Activated T-cell treated with anti-CD3 and anti-CD28 coated beads, Interleukin-2, amount 50 U/mL, for 4 hours (primary cell): ENCODE measurements at regions not wholly inside any gene's neighbourhood (a gene's known extent, or its start where the extent isn't known, plus 50 kb on each side); places are given as distances from the start of the nearest gene placed in this dataset.

Source experiments
- ATAC-seq, 2 donors: fragments of 200-7000 bp; cut with Tn5 transposase; one replicate each; pipeline ENCODE4 v1.10.0; 2021
- DNase-seq: peaks from one replicate; pipeline ENCODE4 v3.0.0-alpha.2; 2020
- H3K27me3 Mint-ChIP-seq: one replicate; pipeline ENCODE4 v1.8.0; 2021; ENCODE audit warnings: low read depth, mixed read lengths
- H3K36me3 Mint-ChIP-seq: one replicate; pipeline ENCODE4 v1.8.0; 2022; ENCODE audit warnings: mixed read lengths; ENCODE audit not compliant: insufficient read depth
- H3K4me1 Mint-ChIP-seq: one replicate; pipeline ENCODE4 v1.8.0; 2021; ENCODE audit warnings: low read depth, mixed read lengths
- H3K4me3 Mint-ChIP-seq: one replicate; pipeline ENCODE4 v1.8.0; 2021; ENCODE audit warnings: mild to moderate bottlenecking, moderate library complexity, mixed read lengths
- H3K9me3 Mint-ChIP-seq: one replicate; pipeline ENCODE4 v1.8.0; 2021; ENCODE audit warnings: mixed read lengths

DNA sequence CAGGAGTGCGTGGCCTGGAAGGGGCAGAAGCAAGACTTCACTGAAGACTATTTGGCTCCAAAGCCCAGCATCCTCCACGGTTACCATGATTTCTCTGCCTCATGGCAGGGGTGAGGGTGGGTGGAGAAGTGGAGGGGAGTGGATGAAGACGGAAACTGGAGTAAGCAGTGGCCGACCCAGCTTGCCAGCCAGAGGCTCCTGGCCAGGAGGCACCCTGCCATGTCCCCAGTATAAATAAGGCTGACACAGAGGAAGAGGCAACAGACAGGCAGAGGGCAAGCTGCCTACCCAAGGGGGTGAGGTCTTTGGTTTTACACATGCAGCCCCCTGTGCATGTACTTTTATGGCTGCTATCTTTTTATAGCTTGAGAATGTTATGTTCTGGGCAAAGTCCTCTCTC lies 102.6 kb upstream of the TBX20 start:
- DNase-seq = no peak
- H3K36me3 Mint-ChIP-seq = no peaks in the 10 kb centered on the region
- H3K4me3 Mint-ChIP-seq = no peak overlapping the region
- ATAC-seq = no peak
- no peaks in the 10 kb centered on the region for H3K4me1 Mint-ChIP-seq
- peaks cover 5% of the 10 kb centered on the region for H3K27me3 Mint-ChIP-seq
- H3K9me3 Mint-ChIP-seq = no peaks in the 10 kb centered on the region

DNA sequence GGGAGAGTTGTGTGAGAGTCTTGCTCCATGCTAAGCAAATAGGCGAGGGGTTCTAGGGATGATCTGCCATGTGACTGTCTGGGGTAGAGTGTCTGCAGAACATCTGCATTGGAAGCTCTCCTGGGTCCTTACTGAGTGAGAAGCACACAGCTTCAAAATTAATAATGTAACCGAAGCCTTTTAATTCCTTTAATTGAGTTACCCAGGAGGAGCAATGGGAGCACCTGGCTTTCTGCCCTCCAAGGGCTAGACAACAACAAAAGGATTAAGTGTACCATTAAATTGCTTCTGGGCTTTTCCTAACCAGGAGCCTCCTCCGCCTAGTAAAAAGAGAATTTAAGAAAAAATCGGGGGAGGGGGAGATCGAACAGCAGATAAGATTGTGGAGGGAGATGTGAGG lies 102.0 kb upstream of the TBX20 start:
- ATAC-seq (no peak), DNase-seq (no peak)
- Mint-ChIP-seq H3K36me3 (no peaks in the 10 kb centered on the region), H3K4me3 (no peak overlapping the region), H3K27me3 (peaks cover 5% of the 10 kb centered on the region), H3K9me3 (no peaks in the 10 kb centered on the region), H3K4me1 (no peaks in the 10 kb centered on the region)

DNA sequence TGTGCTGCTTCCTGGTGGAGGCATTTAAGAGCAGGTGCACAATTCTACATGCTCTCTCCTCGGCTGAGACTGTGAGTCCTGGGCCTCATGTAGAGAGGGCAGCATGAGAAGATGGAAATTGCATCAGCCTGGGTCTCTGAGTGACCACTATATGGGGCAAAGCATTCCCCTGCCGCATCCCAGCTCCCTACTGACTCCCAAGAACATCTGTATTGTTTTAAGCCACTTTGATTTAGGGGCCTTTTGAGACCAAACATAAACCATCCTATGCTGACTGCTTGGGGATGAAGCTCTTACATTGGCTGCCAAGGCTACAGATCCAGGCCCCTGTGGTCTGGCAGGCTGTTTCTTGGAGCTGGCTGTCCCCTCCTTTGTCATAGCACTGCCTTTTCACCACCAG lies 101.3 kb upstream of the TBX20 start:
- no peak overlapping the region for H3K4me3 Mint-ChIP-seq
- peaks cover 5% of the 10 kb centered on the region for H3K27me3 Mint-ChIP-seq
- H3K4me1 Mint-ChIP-seq = no peaks in the 10 kb centered on the region
- no peaks in the 10 kb centered on the region for H3K36me3 Mint-ChIP-seq
- DNase-seq (no peak), ATAC-seq (no peak)
- no peaks in the 10 kb centered on the region for H3K9me3 Mint-ChIP-seq

DNA sequence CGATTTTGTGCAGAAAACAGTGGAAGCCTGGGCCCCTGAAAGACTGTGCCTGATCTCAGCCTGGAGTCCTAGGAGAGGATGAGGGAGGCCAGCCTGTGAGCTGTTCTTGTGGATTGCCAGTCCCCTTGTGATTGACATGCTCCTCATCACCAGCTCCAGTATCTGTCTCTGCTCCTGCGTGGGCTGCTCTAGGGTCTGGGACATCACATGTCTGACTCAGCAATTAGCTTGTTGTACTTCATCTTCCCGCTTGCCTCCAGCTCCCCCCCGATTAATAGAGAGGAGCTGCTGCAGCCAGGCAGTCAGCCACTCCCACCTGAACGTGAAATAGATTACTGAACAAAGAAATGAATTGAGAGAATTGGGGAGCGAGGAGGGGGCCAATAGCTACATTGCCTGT lies 99.6 kb upstream of the TBX20 start:
- DNase-seq (no peak), ATAC-seq (no peak)
- no peaks in the 10 kb centered on the region for H3K4me1 Mint-ChIP-seq
- H3K36me3 Mint-ChIP-seq = no peaks in the 10 kb centered on the region
- H3K27me3 Mint-ChIP-seq = peaks cover 7% of the 10 kb centered on the region
- no peaks in the 10 kb centered on the region for H3K9me3 Mint-ChIP-seq
- no peak overlapping the region for H3K4me3 Mint-ChIP-seq

DNA sequence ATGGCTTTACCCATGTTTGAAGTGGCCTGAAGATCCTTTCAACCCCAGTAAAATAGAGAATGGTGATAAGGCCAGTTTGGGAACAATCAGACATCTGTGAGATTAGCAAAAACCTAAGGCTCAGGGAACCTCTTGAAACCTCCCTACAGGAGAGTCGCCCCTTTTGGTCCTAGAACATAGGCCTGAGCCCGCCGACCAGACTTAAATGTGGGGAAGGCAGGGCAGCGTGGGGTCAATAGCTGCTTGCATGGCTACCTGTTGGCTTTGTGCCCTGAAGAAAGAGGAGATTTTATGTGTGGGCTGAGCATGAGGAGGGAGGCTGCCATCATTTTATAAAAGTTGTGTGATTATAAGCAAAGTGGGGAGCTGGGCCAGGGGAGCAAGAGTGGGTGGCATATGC lies 97.6 kb upstream of the TBX20 start:
- H3K27me3 Mint-ChIP-seq = peaks cover 7% of the 10 kb centered on the region
- H3K9me3 Mint-ChIP-seq = no peaks in the 10 kb centered on the region
- DNase-seq (no peak), ATAC-seq (no peak)
- no peaks in the 10 kb centered on the region for H3K4me1 Mint-ChIP-seq
- no peaks in the 10 kb centered on the region for H3K36me3 Mint-ChIP-seq
- no peak overlapping the region for H3K4me3 Mint-ChIP-seq

DNA sequence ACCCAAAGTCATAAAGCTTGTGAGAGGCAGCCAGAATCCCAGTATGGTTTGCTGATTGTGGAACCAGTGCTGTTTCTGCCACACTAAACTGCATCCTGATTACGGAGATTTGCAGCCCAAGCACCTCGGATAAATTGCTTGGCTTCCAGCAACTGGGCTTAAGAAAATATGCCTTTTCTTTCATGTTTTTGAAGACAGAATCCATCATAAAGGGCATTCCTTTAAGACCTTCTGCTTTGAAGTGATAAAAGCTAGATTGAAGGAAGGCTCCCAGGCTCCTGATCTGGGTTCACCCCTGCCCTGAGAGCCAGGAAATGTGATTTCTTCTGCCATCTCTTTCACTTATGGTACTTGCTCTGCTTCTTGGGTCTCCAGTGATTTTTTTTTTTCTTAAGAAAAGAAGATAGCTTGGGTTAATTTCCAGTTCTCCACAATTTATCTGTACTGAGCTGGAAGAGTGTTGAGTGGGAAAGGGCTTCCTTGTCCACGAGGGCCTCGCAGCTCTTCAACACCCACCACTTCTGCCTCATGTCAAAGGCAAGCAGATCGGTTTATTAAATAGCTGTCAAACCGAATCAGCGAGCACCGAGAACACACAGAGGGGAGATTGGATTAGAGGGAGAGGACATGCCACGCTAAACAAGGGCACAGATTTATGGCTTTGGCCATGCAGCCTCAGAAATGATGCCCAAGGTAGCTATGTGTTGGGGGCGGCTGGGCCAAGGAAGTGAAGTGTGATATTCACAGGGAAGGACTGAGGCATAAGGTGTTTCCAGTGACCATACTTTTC lies 94.9 kb upstream of the TBX20 start:
- ATAC-seq (no peak), DNase-seq (no peak)
- Mint-ChIP-seq H3K9me3 (no peaks in the 10 kb centered on the region), H3K4me3 (no peak overlapping the region), H3K36me3 (no peaks in the 10 kb centered on the region), H3K27me3 (peaks cover 2% of the 10 kb centered on the region), H3K4me1 (no peaks in the 10 kb centered on the region)

DNA sequence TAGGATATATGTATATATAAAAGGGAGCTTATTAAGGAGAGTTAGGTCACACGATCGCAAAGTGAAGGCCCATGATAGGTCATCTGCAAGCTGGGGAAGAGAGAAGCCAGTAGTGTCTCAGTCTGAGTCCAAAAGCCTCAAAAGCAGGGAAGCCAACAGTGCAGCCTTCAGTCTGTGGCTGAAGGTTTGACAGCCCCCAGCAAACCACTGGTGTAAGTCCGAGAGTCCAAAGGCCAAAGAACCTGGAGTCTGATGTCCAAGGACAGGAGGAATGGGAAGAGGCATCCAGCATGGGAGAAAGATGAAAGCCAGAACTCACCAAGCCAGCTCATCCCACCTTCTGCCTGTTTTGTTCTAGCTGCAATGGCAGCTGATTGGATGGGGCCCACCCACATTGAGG lies 88.9 kb upstream of the TBX20 start:
- Mint-ChIP-seq H3K4me1 (no peaks in the 10 kb centered on the region), H3K4me3 (no peak overlapping the region), H3K9me3 (no peaks in the 10 kb centered on the region), H3K27me3 (peaks cover 12% of the 10 kb centered on the region), H3K36me3 (no peaks in the 10 kb centered on the region)
- ATAC-seq = no peak
- no peak for DNase-seq

DNA sequence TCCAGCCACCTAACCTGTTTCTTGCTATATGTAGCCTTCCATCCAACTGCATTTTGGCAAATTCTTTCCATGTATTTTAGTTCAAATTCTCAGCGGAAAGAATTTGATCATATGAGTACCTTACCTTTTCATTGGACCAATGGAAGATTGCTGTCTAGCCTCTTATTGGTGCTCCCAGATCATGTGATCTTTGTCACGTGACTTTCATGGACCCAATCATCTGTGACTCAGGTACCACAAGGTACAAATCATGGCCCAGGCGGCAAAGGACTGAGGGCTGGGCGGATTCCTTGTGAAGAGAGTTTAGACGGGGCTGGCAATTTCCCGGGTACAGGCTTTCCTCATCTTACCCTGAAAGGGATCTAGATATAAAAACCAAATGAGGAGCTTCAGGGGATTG lies 85.9 kb upstream of the TBX20 start:
- no peaks in the 10 kb centered on the region for H3K36me3 Mint-ChIP-seq
- H3K4me1 Mint-ChIP-seq = no peaks in the 10 kb centered on the region
- H3K27me3 Mint-ChIP-seq = peaks cover 17% of the 10 kb centered on the region
- no peak for ATAC-seq
- DNase-seq = no peak
- H3K9me3 Mint-ChIP-seq = no peaks in the 10 kb centered on the region
- H3K4me3 Mint-ChIP-seq = no peak overlapping the region

DNA sequence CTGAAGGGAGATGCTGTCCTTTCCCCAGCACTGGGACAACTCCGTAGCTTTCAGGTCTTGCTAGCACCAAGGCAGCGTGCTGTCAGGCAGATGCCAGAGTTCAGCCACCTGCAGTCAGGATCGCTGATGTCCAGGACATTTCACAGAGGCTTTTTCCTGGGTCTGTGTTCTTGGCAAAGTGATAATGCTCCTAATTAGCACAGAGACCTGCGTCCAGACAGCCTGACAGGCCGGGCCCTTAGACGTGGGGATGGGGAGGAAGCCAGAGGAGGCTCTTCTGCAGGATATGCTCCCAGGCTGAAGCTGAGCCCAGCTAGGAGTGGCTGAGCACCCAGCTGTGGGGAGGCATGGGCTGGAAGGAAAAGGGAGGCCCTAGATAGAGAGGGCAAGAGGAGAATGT lies 82.5 kb upstream of the TBX20 start:
- Mint-ChIP-seq H3K4me1 (no peaks in the 10 kb centered on the region), H3K27me3 (peaks cover 13% of the 10 kb centered on the region), H3K36me3 (no peaks in the 10 kb centered on the region), H3K9me3 (no peaks in the 10 kb centered on the region), H3K4me3 (no peak overlapping the region)
- no peak for DNase-seq
- ATAC-seq = no peak

DNA sequence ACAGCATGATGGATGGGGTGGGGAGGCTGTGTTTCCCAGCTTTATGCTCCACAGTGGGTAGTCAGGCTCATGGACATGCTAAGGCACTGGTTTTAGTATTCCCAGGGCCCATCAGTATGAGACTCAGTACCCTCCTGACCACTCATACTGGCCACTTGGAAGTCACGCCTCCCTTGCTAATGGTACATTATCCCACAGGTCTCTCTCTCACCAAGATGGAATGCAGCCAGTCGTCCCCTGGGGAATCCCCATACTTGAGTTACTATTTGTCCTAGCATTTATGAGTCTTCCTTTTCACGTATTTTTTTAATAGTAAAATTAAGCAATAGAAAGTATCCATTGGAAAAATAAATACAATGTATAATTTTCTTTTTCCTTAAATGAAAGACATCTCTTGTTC lies 80.6 kb upstream of the TBX20 start:
- no peak for ATAC-seq
- Mint-ChIP-seq H3K4me3 (no peak overlapping the region), H3K9me3 (no peaks in the 10 kb centered on the region), H3K4me1 (no peaks in the 10 kb centered on the region), H3K27me3 (peaks cover 17% of the 10 kb centered on the region), H3K36me3 (no peaks in the 10 kb centered on the region)
- DNase-seq = no peak

DNA sequence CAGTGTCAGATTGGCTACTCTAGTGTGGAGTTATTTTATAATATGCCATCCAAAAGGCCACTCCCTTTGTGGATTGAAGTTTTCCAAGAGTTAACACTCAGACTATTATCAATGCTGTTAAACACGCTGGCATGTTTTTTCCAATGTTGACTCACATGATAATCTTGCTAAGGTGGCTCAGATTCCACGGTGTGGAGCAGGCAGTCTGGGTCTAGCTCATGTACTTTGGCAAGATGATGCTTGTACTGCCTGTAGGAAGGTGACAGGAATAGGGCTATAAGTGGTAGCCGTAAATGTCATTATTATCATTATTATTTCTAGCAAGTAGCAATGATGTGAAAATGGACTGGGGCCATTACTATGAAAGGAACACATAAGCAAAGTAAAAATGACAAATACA lies 79.4 kb upstream of the TBX20 start:
- Mint-ChIP-seq H3K4me1 (no peaks in the 10 kb centered on the region), H3K27me3 (peaks cover 10% of the 10 kb centered on the region), H3K36me3 (no peaks in the 10 kb centered on the region), H3K4me3 (no peak overlapping the region), H3K9me3 (no peaks in the 10 kb centered on the region)
- ATAC-seq = no peak
- no peak for DNase-seq

DNA sequence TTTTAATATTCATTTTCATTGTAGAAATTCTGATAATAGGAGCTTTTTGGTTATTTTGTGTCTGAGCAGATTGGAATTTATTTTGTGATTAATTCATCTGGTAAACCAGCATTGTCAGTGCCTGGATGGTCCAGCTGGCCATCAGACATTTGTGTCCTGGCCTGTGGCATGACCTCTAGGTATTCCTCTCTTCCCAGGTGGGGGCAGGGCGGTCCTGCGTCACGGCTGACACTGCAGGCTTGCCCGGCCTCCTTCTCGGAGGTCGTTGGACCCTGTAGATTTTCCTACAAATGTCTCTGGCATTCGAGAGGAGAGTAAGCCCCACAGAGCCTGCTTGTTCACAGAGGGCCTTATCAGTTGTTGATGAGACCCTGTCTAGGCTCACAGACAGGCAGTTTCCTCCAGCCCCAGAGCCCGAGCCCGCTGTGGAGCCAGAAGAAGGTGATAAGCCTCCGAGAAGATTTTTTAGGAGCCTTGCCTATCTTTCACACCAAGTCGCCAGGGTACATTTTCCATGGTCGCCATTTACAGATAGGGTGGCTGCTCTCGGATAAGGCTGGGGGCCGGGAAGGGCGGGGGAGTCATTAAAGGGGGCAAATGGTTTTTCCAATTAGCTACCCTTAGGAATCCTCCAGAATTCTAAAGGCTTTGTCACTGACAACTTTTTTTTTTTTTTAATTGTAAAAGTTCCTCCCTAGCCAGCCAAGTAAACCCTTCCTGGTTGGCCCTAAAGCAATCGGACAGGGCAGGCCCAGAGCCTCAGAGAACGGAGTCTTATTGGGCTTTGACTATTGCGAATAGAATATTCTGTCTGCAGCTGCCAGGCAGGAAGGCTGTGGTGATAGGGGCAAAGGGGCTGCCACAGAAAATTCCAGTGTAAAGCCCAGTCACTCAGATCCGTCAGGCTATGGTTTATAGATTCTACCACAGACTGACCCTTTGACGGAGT lies 78.1 kb upstream of the TBX20 start:
- no peak for DNase-seq
- Mint-ChIP-seq H3K4me1 (no peaks in the 10 kb centered on the region), H3K4me3 (no peak overlapping the region), H3K9me3 (no peaks in the 10 kb centered on the region), H3K36me3 (no peaks in the 10 kb centered on the region), H3K27me3 (peaks cover 9% of the 10 kb centered on the region)
- no peak for ATAC-seq

DNA sequence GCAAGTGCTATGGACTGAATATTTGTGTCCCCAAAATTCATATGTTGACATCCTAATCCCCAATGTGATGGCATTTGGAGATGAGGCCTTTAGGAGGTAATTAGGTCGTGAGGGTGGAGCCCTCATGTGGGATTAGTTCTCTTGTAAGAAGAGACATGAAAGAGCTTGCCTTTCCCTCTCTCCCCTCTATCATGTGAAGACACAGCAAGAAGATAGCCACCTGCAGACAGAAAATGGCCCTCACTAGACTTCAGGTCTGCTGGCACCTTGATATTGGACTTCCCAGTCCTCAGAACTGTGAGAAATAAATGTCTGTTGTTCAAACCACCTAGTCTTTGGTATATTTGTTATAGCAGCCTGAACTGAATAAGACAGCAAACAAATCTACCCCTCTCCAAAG lies 75.1 kb upstream of the TBX20 start:
- H3K4me3 Mint-ChIP-seq = no peak overlapping the region
- no peaks in the 10 kb centered on the region for H3K4me1 Mint-ChIP-seq
- ATAC-seq = no peak
- no peaks in the 10 kb centered on the region for H3K36me3 Mint-ChIP-seq
- DNase-seq = no peak
- peaks cover 6% of the 10 kb centered on the region for H3K9me3 Mint-ChIP-seq
- H3K27me3 Mint-ChIP-seq = peaks cover 4% of the 10 kb centered on the region

DNA sequence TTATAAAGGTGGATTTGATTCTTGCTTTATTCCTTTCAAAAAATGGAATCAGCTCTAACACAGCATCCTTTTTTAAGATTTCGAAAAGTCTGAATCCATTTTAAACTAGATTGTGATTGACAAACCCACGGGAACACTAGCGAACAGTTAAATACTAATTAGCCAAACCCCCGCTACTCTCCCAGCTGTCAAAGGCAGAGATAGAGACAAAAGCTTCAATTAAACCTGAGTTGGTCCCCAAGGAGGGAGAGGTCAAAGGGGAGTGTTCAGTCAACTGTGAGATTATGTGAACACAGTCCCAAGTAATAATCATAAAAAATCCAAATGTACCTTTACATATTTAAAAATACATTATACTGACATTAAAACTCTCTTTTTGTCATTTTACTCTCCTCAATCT lies 65.7 kb upstream of the TBX20 start:
- no peaks in the 10 kb centered on the region for H3K4me1 Mint-ChIP-seq
- peaks cover 2% of the 10 kb centered on the region for H3K9me3 Mint-ChIP-seq
- H3K36me3 Mint-ChIP-seq = no peaks in the 10 kb centered on the region
- H3K27me3 Mint-ChIP-seq = peaks cover 16% of the 10 kb centered on the region
- no peak overlapping the region for H3K4me3 Mint-ChIP-seq
- no peak for DNase-seq
- no peak for ATAC-seq

DNA sequence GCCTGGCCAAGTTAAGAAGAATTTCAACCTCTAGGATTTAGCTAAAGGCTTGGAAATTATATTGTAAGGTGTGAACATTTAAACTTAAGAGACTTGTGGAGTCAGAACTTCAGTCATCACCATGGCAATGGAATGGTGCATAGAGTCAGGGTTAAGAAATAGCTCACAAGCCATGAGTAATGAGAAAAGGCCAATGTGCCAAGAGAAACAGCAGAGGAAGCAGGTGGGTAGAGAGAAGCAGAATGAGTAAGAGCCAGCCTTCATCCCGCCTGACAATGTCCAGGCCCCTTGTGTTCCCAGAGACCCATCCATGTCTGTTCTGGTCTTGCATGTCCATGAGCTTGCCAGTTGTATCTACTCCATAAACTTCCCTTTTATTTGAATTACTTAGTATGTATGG lies 62.6 kb upstream of the TBX20 start:
- ATAC-seq (no peak), DNase-seq (no peak)
- H3K9me3 Mint-ChIP-seq = no peaks in the 10 kb centered on the region
- no peaks in the 10 kb centered on the region for H3K36me3 Mint-ChIP-seq
- H3K4me3 Mint-ChIP-seq = no peak overlapping the region
- H3K27me3 Mint-ChIP-seq = peaks cover 16% of the 10 kb centered on the region
- H3K4me1 Mint-ChIP-seq = no peaks in the 10 kb centered on the region
